ENCODE measurements at regions not wholly inside any gene's neighbourhood (a gene's known extent, or its start where the extent isn't known, plus 50 kb on each side); places are given as distances from the start of the nearest gene placed in this dataset.

- ATAC-seq = no peak
- intact Hi-C loops (cut with micrococcal nuclease) = loop anchor here (5.0 kb wide), 1 partner anchor 67 kb away; no protein-coding TSS in a partner anchor
- no peak for DNase-seq
- H3K27me3 Mint-ChIP-seq = peaks cover 37% of the 10 kb centered on the region
- TF ChIP-seq CTCF (IDR thresholded peaks at IDR 0.05) = no peak
- H3K27ac Mint-ChIP-seq = no peak overlapping the region
- H3K36me3 Mint-ChIP-seq (ENCODE audit: low read depth) = no peaks in the 10 kb centered on the region
- POLR2A ChIA-PET = interaction anchor here (1.0 kb wide), 1 partner anchor 38 kb away, joined by 3 read pairs; no protein-coding TSS in a partner anchor
- CTCF ChIA-PET = no interaction called here
- no peak overlapping the region for H3K4me3 Mint-ChIP-seq
- H3K9me3 Mint-ChIP-seq = no peaks in the 10 kb centered on the region
- H3K4me1 Mint-ChIP-seq (ENCODE audit: low read depth) = peaks cover 27% of the 10 kb centered on the region
These were observed 97.5 kb downstream of the ZNF608 start for GRCh38 chr5:124648902-124649467.

- H3K9me3 Mint-ChIP-seq = no peaks in the 10 kb centered on the region
- H3K27ac Mint-ChIP-seq = no peak overlapping the region
- ChIA-PET POLR2A (no interaction called here), CTCF (no interaction called here)
- H3K4me1 Mint-ChIP-seq (ENCODE audit: low read depth) = peaks cover 27% of the 10 kb centered on the region
- no peak overlapping the region for H3K4me3 Mint-ChIP-seq
- TF ChIP-seq CTCF (IDR thresholded peaks at IDR 0.05) = no peak
- ATAC-seq (no peak), DNase-seq (no peak)
- H3K36me3 Mint-ChIP-seq (ENCODE audit: low read depth) = no peaks in the 10 kb centered on the region
- intact Hi-C loops (cut with micrococcal nuclease) = loop anchor here (5.0 kb wide), 1 partner anchor 65 kb away; no protein-coding TSS in a partner anchor
- H3K27me3 Mint-ChIP-seq = peaks cover 41% of the 10 kb centered on the region
These were observed 99.1 kb downstream of the ZNF608 start for GRCh38 chr5:124647352-124647751.

- no peak for TF ChIP-seq CTCF (IDR thresholded peaks at IDR 0.05)
- CTCF ChIA-PET = no interaction called here
- DNase-seq = no peak
- intact Hi-C loops (cut with micrococcal nuclease) = loop anchor here (5.0 kb wide), 1 partner anchor 63 kb away; no protein-coding TSS in a partner anchor
- no peak for ATAC-seq
- Mint-ChIP-seq H3K4me3 (no peak overlapping the region), H3K27me3 (peaks cover 43% of the 10 kb centered on the region), H3K27ac (no peak overlapping the region), H3K9me3 (no peaks in the 10 kb centered on the region), H3K4me1 (ENCODE audit: low read depth) (peaks cover 24% of the 10 kb centered on the region), H3K36me3 (ENCODE audit: low read depth) (no peaks in the 10 kb centered on the region)
- POLR2A ChIA-PET = no interaction called here
These were observed 101.0 kb downstream of the ZNF608 start for GRCh38 chr5:124645396-124645795.

GRCh38 chr5:124644582-124644981 lies 101.9 kb downstream of the ZNF608 start:
- DNase-seq (no peak), ATAC-seq (no peak)
- Mint-ChIP-seq H3K4me3 (no peak overlapping the region), H3K36me3 (ENCODE audit: low read depth) (no peaks in the 10 kb centered on the region), H3K4me1 (ENCODE audit: low read depth) (peaks cover 16% of the 10 kb centered on the region), H3K27me3 (peaks cover 42% of the 10 kb centered on the region), H3K27ac (no peak overlapping the region), H3K9me3 (no peaks in the 10 kb centered on the region)
- POLR2A ChIA-PET = no interaction called here
- CTCF ChIA-PET = no interaction called here
- intact Hi-C loops (cut with micrococcal nuclease) = no loop called here
- no peak for TF ChIP-seq CTCF (IDR thresholded peaks at IDR 0.05)

- CTCF ChIA-PET = no interaction called here
- Mint-ChIP-seq H3K9me3 (no peaks in the 10 kb centered on the region), H3K4me3 (no peak overlapping the region), H3K27ac (no peak overlapping the region), H3K4me1 (ENCODE audit: low read depth) (peaks cover 12% of the 10 kb centered on the region), H3K27me3 (peaks cover 44% of the 10 kb centered on the region), H3K36me3 (ENCODE audit: low read depth) (no peaks in the 10 kb centered on the region)
- DNase-seq = no peak
- no peak for ATAC-seq
- intact Hi-C loops (cut with micrococcal nuclease) = no loop called here
- POLR2A ChIA-PET = no interaction called here
- TF ChIP-seq CTCF (IDR thresholded peaks at IDR 0.05) = no peak
These were observed 102.3 kb downstream of the ZNF608 start for GRCh38 chr5:124644138-124644537.
